ENCODE measurements at regions not wholly inside any gene's neighbourhood (a gene's known extent, or its start where the extent isn't known, plus 50 kb on each side); places are given as distances from the start of the nearest gene placed in this dataset.

DNA sequence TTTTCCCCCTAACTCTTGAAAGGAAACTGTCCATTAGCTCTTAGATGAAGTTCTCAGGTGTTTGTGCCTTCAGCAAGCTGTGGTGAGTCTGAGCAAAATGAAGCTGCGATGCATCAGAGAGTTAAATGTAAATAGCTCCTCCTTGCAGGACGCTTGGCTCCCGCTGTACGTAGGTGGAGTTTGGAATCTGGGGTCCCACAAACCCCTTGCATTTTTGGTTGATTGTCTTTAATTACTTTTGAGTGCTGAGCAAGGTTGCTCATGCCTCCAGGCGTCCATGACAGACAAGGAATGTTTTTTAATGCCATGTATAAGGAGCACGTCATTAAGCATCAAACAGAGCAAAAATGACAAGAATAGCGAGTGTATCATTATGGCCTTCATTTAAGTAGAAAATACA lies 300.5 kb downstream of the TFAP2C start:
- H3K4me1 ChIP-seq, result no peaks in the 10 kb centered on the region
- H3K27ac ChIP-seq, result no peak overlapping the region
- H3K9me3 ChIP-seq, result no peaks in the 10 kb centered on the region
- H3K4me3 ChIP-seq, result no peak overlapping the region
- intact Hi-C loops (cut with DNase I; ENCODE audit: low total_unique reads), result loop anchor here (10.0 kb wide), 1 partner anchor 1175 kb away; no protein-coding TSS in a partner anchor
- H3K36me3 ChIP-seq, result no peaks in the 10 kb centered on the region
- peaks cover 0 to 42% of the 10 kb centered on the region in 2 donors for H3K27me3 ChIP-seq
- TF ChIP-seq POLR2A (IDR thresholded peaks at IDR 0.05) (no peak), POLR2AphosphoS5 (IDR thresholded peaks at IDR 0.05) (no peak)
- no peak for DNase-seq (ENCODE audit: low spot score in 2 of 2)

GRCh38 chr20:56930876-56931275 lies 301.8 kb downstream of the TFAP2C start:
- no peak for DNase-seq (ENCODE audit: low spot score in 2 of 2)
- Histone ChIP-seq H3K4me3 (no peak overlapping the region), H3K4me1 (no peaks in the 10 kb centered on the region), H3K36me3 (no peaks in the 10 kb centered on the region), H3K27me3 (peaks cover 0 to 30% of the 10 kb centered on the region in 2 donors), H3K9me3 (no peaks in the 10 kb centered on the region), H3K27ac (no peak overlapping the region)
- intact Hi-C loops (cut with DNase I; ENCODE audit: low total_unique reads), result no loop called here
- TF ChIP-seq, protein P1, sequence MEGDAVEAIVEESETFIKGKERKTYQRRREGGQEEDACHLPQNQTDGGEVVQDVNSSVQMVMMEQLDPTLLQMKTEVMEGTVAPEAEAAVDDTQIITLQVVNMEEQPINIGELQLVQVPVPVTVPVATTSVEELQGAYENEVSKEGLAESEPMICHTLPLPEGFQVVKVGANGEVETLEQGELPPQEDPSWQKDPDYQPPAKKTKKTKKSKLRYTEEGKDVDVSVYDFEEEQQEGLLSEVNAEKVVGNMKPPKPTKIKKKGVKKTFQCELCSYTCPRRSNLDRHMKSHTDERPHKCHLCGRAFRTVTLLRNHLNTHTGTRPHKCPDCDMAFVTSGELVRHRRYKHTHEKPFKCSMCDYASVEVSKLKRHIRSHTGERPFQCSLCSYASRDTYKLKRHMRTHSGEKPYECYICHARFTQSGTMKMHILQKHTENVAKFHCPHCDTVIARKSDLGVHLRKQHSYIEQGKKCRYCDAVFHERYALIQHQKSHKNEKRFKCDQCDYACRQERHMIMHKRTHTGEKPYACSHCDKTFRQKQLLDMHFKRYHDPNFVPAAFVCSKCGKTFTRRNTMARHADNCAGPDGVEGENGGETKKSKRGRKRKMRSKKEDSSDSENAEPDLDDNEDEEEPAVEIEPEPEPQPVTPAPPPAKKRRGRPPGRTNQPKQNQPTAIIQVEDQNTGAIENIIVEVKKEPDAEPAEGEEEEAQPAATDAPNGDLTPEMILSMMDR (IDR thresholded peaks at IDR 0.05), result no peak
- no peak for TF ChIP-seq POLR2A (IDR thresholded peaks at IDR 0.05)

DNA sequence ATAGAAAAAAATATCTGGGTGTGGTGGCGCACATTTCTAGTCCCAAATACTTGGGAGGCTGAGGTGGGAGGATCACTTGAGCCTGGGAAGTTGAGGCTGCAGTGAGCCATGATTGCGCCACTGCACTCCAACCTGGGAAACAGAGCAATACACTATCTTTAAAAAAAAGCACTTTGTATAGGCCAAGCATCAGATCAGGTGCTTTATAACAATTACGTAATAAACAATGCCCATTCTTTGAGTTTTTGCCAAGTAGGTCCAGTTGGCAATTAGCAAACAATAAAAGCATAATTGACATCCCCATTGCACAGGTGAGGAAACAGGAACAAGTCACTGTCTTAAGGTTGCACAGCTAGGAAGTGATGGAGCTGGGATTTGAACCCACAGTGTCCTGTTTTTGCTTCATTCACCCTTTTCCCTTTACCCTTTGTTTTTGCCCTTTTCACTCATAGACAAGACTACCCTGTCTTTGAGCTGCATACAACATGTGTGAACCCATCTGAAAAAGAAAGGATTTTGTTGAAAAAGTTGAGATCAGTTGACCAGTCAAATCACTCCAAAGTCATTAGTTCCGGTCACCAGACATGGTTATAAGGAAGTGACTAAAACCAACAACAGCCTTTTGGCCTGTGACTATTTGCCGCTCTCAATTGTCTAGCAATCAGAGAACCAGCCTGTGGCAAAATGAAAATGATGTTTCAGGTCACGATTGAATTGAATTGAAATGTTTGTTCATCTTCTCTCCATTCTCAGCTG lies 303.6 kb downstream of the TFAP2C start:
- Histone ChIP-seq H3K27ac (no peak overlapping the region), H3K4me1 (no peaks in the 10 kb centered on the region), H3K27me3 (peaks cover 0 to 12% of the 10 kb centered on the region in 2 donors), H3K9me3 (no peaks in the 10 kb centered on the region), H3K36me3 (no peaks in the 10 kb centered on the region), H3K4me3 (no peak overlapping the region)
- TF ChIP-seq POLR2A (IDR thresholded peaks at IDR 0.05) (no peak), POLR2AphosphoS5 (IDR thresholded peaks at IDR 0.05) (no peak)
- TF ChIP-seq, protein P1 (IDR thresholded peaks at IDR 0.05), result no peak
- intact Hi-C loops (cut with DNase I; ENCODE audit: low total_unique reads), result no loop called here
- no peak for DNase-seq (ENCODE audit: low spot score in 2 of 2)

DNA sequence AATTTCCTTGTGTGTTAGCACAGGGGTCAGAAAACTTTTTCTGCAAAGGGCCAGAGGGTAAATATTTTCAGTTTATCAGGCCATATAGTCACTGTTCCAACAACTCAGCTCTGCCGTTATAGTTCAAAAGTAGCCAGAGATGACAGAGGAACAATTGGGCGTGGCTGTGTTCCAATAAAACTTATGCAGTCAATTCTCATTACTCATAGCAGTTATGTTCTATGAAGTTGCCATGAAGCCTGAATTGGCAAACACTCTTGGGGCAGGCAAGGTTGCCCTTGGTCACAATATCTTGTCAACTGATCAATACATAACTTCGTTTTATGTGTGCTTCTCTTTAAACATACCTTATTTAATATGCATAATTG lies 304.2 kb downstream of the TFAP2C start:
- H3K4me1 ChIP-seq, result no peaks in the 10 kb centered on the region
- intact Hi-C loops (cut with DNase I; ENCODE audit: low total_unique reads), result no loop called here
- peaks cover 0 to 7% of the 10 kb centered on the region in 2 donors for H3K27me3 ChIP-seq
- DNase-seq (ENCODE audit: low spot score in 2 of 2), result no peak
- H3K27ac ChIP-seq, result no peak overlapping the region
- no peaks in the 10 kb centered on the region for H3K36me3 ChIP-seq
- H3K4me3 ChIP-seq, result no peak overlapping the region
- TF ChIP-seq, protein P1 (IDR thresholded peaks at IDR 0.05), result no peak
- no peak for TF ChIP-seq POLR2A (IDR thresholded peaks at IDR 0.05)
- no peak for TF ChIP-seq POLR2AphosphoS5 (IDR thresholded peaks at IDR 0.05)
- no peaks in the 10 kb centered on the region for H3K9me3 ChIP-seq

- Histone ChIP-seq H3K4me1 (no peaks in the 10 kb centered on the region), H3K9me3 (no peaks in the 10 kb centered on the region), H3K4me3 (no peak overlapping the region), H3K27ac (peak overlapping the region; percentile 75 to 76), H3K36me3 (no peaks in the 10 kb centered on the region), H3K27me3 (peaks cover 0 to 2% of the 10 kb centered on the region in 2 donors)
- TF ChIP-seq, protein P1 (IDR thresholded peaks at IDR 0.05), result no peak
- TF ChIP-seq POLR2A (IDR thresholded peaks at IDR 0.05), result no peak
- TF ChIP-seq POLR2AphosphoS5 (IDR thresholded peaks at IDR 0.05), result no peak
- intact Hi-C loops (cut with DNase I; ENCODE audit: low total_unique reads), result no loop called here
- DNase-seq (ENCODE audit: low spot score in 2 of 2), result peak in 1 of 2 donors; percentile 59
These were observed 305.8 kb downstream of the TFAP2C start for GRCh38 chr20:56934888-56935287.
